ENCODE measurements at regions not wholly inside any gene's neighbourhood (a gene's known extent, or its start where the extent isn't known, plus 50 kb on each side); places are given as distances from the start of the nearest gene placed in this dataset.
"Not testable (repeated sequence)": the region's sequence is repeated elsewhere in the genome, so short reads cannot be mapped to it uniquely, and the experiment has no call there.

- Histone ChIP-seq H4K20me1 (ENCODE audit: control insufficient read depth, insufficient read depth, low read depth, low read length) (no peaks in the 10 kb centered on the region), H3K4me3 (ENCODE audit: low read length) (no peak overlapping the region), H3K27ac (ENCODE audit: low read depth, low read length) (no peak overlapping the region), H3K4me2 (ENCODE audit: low read length) (no peak overlapping the region), H3K27me3 (ENCODE audit: control insufficient read depth, low read length) (no peaks in the 10 kb centered on the region), H3F3A (ENCODE audit: control insufficient read depth, insufficient read depth) (no peaks in the 10 kb centered on the region), H3K9me3 (ENCODE audit: control insufficient read depth, insufficient read depth, low read length) (no peaks in the 10 kb centered on the region), H3K4me1 (ENCODE audit: control insufficient read depth, low read length) (no peaks in the 10 kb centered on the region), H3K9me2 (replicated peaks; ENCODE audit: control insufficient read depth, low read length) (no peaks in the 10 kb centered on the region), H3K36me3 (ENCODE audit: control insufficient read depth, low read length) (no peaks in the 10 kb centered on the region), H3K79me2 (ENCODE audit: control insufficient read depth, low read length) (no peaks in the 10 kb centered on the region)
- TF ChIP-seq EZH2phosphoT487 (IDR thresholded peaks at IDR 0.05; ENCODE audit: borderline replicate concordance, low read length) (no peak), CTCF (IDR thresholded peaks at IDR 0.05; ENCODE audit: low read depth, low read length, poor library complexity, severe bottlenecking) (no peak)
Measured at GRCh38 chrX:538311-538710, 92.3 kb upstream of the SHOX start.

GRCh38 chrX:541006-541405 is 89.6 kb upstream of the SHOX start:
- H3K4me2 ChIP-seq (ENCODE audit: low read length); H3K36me3 ChIP-seq (ENCODE audit: control insufficient read depth, low read length); H3F3A ChIP-seq (ENCODE audit: control insufficient read depth, insufficient read depth); H3K4me1 ChIP-seq (ENCODE audit: control insufficient read depth, low read length); H3K27me3 ChIP-seq (ENCODE audit: control insufficient read depth, low read length); H3K9me3 ChIP-seq (ENCODE audit: control insufficient read depth, insufficient read depth, low read length); H3K4me3 ChIP-seq (ENCODE audit: low read length); H3K79me2 ChIP-seq (ENCODE audit: control insufficient read depth, low read length); H3K9me2 ChIP-seq (replicated peaks; ENCODE audit: control insufficient read depth, low read length); H3K27ac ChIP-seq (ENCODE audit: low read depth, low read length); H4K20me1 ChIP-seq (ENCODE audit: control insufficient read depth, insufficient read depth, low read depth, low read length): not testable (repeated sequence)

GRCh38 chrX:542179-542578 is 88.4 kb upstream of the SHOX start:
- H3K4me2 ChIP-seq (ENCODE audit: low read length), result no peak overlapping the region
- no peaks in the 10 kb centered on the region for H3K79me2 ChIP-seq (ENCODE audit: control insufficient read depth, low read length)
- no peaks in the 10 kb centered on the region for H4K20me1 ChIP-seq (ENCODE audit: control insufficient read depth, insufficient read depth, low read depth, low read length)
- no peak overlapping the region for H3K4me3 ChIP-seq (ENCODE audit: low read length)
- no peak for TF ChIP-seq CTCF (IDR thresholded peaks at IDR 0.05; ENCODE audit: low read depth, low read length, poor library complexity, severe bottlenecking)
- TF ChIP-seq EZH2phosphoT487 (IDR thresholded peaks at IDR 0.05; ENCODE audit: borderline replicate concordance, low read length), result no peak
- H3K36me3 ChIP-seq (ENCODE audit: control insufficient read depth, low read length), result no peaks in the 10 kb centered on the region
- H3K9me2 ChIP-seq (replicated peaks; ENCODE audit: control insufficient read depth, low read length), result no peaks in the 10 kb centered on the region
- no peaks in the 10 kb centered on the region; the same call in 1 of the 2 replicates for H3K9me3 ChIP-seq (ENCODE audit: control insufficient read depth, insufficient read depth, low read length)
- no peak overlapping the region for H3K27ac ChIP-seq (ENCODE audit: low read depth, low read length)
- H3K27me3 ChIP-seq (ENCODE audit: control insufficient read depth, low read length), result no peaks in the 10 kb centered on the region
- H3K4me1 ChIP-seq (ENCODE audit: control insufficient read depth, low read length), result no peaks in the 10 kb centered on the region
- H3F3A ChIP-seq (ENCODE audit: control insufficient read depth, insufficient read depth), result no peaks in the 10 kb centered on the region

- no peak overlapping the region for H3K27ac ChIP-seq (ENCODE audit: low read depth, low read length)
- H3K36me3 ChIP-seq (ENCODE audit: control insufficient read depth, low read length), result no peaks in the 10 kb centered on the region
- no peaks in the 10 kb centered on the region for H3K4me1 ChIP-seq (ENCODE audit: control insufficient read depth, low read length)
- H3K9me3 ChIP-seq (ENCODE audit: control insufficient read depth, insufficient read depth, low read length), result no peaks in the 10 kb centered on the region; the same call in 1 of the 2 replicates
- H3K4me3 ChIP-seq (ENCODE audit: low read length), result no peak overlapping the region
- no peaks in the 10 kb centered on the region for H3K27me3 ChIP-seq (ENCODE audit: control insufficient read depth, low read length)
- H3K9me2 ChIP-seq (replicated peaks; ENCODE audit: control insufficient read depth, low read length), result no peaks in the 10 kb centered on the region
- no peaks in the 10 kb centered on the region for H4K20me1 ChIP-seq (ENCODE audit: control insufficient read depth, insufficient read depth, low read depth, low read length)
- H3F3A ChIP-seq (ENCODE audit: control insufficient read depth, insufficient read depth), result no peaks in the 10 kb centered on the region
- no peak overlapping the region for H3K4me2 ChIP-seq (ENCODE audit: low read length)
- H3K79me2 ChIP-seq (ENCODE audit: control insufficient read depth, low read length), result no peaks in the 10 kb centered on the region
- TF ChIP-seq EZH2phosphoT487 (IDR thresholded peaks at IDR 0.05; ENCODE audit: borderline replicate concordance, low read length) (no peak), CTCF (IDR thresholded peaks at IDR 0.05; ENCODE audit: low read depth, low read length, poor library complexity, severe bottlenecking) (no peak)
Measured at GRCh38 chrX:545452-545885, 85.1 kb upstream of the SHOX start.
